ENCODE measurements at regions not wholly inside any gene's neighbourhood (a gene's known extent, or its start where the extent isn't known, plus 50 kb on each side); places are given as distances from the start of the nearest gene placed in this dataset.
A peak's percentile ranks its signal among the peaks of the same experiment; 100 is the strongest.
"Not testable (repeated sequence)": the region's sequence is repeated elsewhere in the genome, so short reads cannot be mapped to it uniquely, and the experiment has no call there.

DNA sequence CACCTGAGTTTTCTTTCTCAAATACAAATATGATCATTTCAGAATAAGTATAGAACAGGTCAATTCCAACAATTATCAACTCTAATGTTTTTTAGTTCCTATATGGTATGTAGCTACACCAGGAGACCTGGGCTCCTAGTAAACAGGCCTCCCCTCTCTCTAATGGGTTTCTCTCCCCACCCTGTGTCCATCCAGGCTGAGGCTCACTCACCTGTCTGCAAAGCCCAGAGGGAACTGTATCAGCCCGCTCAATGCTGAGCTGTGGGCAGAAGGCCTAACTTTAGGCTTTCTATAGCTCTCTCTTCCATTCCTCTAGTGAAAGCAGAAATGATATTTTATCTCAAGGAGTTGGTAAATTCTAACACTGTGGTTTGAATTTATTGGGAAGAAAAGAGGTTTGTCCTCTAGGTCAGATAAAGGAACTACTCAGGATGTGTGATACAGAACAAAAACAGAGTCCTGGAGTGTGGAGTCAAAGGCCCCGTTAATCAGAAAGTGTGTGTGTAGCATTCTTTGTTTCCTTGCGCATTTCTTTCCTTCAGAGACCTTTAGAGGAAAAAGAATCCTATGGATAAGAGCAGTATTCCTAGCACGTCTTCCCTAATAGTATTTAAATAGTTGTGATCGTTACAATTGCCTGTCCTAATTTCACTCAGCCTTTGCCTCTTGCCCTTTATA, 408.9 kb downstream of the PYDC2 start:
- no peak for DNase-seq

DNA sequence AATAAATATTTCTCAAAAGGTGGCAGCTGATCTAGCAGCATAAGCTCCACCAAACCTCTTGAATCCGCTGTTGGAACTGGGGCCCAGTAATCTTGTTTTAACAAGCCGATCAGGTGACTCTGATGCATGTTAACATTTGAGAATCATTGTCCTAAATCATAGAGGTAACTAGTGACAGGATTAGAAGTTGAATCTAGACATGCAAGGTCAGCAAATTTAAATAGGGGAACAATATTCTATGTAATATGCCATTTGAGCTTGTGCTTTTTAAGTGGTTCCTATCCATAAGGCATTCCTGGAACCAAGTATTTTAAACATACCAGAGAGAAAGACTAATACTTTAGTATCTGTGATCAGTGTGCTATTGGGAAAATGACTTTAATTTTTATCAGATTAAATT, 412.8 kb downstream of the PYDC2 start:
- DNase-seq: no peak

DNA sequence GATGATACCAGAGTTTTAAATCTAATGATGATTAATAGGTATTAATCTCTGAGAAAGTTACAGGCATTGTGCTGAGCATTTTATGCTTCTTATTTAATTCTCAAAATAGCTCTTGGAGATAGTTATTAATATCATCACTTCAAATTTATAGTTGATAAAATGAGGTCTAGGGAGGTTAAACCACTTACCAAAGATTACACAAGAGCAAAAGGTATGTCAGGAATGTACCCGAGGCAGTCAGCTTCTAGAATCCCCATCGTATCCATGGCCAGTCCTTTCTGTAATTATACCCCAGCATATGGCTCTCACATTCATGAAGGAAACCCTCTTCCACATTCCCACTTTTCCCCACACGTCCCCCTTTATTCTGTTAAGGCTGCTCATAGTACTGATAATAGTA, 421.3 kb downstream of the PYDC2 start:
- no peak for DNase-seq

DNA sequence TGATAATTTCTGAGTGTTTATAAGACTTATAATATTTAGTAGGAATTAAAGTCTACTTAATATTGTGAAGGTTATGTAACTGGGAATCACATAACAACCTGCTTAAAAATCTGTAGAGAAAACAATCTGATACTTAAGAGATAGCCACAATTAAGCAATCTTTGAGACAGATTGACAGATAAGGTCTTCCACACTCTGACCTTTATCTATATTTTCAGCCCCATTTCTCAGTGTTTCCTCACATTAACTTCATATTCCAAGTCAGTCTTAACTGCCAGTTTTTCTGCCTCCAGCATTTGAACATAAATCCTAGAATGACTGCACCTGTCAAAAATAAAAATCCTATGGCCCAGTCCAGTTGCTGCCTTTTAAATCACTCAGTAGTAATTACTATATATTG, 423.2 kb downstream of the PYDC2 start:
- no peak for DNase-seq

DNA sequence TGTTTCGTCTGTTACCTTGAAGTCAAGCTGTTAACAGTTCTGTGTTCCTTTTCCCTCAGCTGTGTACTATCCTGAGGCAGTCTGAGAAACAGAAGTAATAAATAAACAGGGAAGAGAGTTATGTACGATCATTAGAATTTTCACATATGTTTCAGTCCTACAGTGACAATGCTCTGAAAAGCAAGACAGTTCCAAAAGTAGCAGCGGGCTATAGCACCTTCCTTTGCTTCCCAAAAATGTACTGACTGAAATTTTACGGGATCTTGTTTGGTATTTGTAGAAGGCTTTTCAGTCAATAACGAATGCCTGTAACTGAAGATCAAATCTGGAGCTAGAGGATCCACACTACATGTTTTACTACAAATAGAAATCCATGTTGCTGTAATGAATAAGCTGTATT, 428.1 kb downstream of the PYDC2 start:
- no peak for DNase-seq

DNA sequence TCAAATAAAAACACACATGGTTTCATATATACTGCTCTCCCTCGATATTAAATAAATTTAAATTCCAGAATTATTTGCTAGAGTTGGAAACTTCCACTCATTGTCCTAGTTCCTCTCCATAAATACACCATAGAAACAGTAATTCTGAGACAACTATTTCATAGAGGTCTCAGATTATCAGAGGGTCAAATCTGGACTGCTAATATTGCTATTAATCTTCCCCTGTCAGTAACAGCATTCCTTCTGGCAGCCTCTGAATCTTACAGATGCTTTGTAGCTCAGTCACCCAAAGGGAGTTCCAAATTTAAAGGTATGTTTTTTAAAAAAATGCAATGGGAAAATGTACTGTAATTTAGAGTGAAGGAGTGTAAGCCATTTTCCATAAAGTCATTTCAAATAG, 428.8 kb downstream of the PYDC2 start:
- DNase-seq: no peak

DNA sequence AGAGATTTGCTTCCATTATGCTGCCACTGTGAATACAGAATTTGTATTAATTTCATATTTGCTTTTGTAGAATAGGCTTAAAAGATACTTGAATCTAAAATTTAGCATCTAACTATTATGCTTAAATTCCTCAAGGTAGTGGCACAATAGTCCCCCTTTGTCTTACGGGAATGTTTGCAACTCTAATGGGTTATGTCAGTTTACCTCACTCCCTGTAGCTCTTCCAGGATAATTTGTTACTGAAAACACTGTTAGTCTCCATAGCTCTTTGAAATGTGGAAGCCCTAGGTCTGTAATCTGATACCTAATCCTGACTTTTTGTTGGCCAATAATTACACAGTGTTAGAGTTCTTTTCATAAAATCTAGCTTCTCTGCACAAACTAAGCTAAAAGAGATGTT, 433.4 kb downstream of the PYDC2 start:
- DNase-seq: no peak

DNA sequence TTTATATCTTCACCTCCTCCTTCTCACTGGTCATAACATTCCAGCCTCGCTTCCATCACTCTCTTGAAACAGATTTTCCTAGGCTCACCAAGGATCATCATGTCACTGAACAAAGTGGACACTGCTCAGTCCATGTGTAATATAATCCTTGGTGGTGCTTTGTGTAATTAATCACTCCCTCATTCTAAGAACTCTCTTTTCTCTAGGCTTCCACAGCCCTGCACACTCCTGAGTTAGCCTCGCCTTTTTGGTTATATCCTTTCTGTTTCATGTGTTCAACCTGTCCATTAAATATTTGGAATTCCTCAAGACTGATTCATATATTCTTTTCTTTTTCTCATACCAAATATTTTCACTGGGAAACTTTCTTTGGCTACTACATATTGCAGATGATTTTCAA, 440.8 kb downstream of the PYDC2 start:
- no peak for DNase-seq

DNA sequence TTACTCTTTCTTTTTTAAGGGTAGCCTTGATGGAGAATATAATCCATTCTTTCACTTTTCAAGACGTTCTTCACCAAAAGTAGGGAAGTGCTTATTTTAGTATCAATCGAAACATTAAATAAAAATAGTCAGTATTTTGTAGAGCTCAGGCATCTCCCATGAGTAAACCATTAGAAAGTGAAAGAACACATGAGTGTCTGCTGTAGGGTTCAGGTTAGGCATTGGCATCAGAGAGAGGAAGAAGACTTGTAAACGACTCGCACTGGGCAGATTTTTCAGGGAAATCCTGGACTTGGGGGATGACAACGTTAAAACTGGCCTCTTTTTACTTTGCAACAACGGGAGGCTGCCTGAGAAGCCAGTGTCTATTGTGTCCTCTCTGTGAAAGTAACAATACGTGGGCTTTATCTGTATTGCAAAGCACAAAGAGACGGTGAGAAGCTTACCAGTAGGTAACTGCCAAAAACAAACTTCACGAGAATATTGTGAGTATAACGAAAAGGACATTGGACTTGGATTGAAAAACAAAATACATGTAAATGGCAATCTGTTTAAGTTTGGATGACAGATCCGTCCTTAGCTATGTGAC, 451.7 kb downstream of the PYDC2 start:
- DNase-seq: no peak

DNA sequence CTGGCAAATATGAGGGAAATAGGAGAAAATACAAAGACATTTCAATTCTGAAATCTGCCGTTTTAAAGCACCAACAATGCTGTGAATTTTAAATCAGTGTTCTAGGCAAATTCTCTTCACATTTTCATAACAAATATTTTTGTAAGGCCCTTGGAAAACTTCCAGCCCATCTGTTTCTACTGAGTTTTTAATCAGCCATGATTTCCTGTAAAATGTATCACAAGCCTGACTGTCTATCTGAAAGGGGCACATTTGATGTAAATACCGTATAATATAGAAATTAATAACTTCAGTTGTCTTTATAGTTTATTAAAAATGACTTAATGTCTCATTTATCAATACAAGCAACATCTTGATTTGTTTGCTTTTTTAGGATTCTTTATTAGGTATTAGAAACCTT, 454.7 kb downstream of the PYDC2 start:
- no peak for DNase-seq

DNA sequence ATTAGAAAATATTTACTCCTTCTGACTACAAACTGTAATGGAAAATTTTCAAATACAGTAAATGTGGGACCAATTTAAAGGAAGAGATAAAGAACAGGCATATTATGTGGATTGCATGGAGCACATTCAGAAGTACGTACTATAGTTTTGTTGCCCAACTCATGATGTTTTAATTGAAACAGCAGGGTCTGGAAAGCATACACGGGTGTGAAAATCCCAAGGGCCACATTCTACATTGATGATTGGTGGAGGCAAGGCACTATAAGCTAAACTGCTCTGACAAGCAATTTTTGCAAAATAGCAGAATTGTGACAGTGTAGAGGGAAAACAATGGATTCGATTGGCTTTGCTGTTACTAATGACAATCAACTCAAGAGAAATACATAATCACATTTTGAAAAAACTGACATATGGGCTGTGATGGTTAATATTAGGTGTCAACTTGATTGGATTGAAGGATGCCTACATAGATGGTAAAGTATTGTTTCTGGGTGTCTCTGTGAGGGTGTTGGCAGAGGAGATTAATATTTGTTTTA, 458.6 kb downstream of the PYDC2 start:
- DNase-seq: no peak

DNA sequence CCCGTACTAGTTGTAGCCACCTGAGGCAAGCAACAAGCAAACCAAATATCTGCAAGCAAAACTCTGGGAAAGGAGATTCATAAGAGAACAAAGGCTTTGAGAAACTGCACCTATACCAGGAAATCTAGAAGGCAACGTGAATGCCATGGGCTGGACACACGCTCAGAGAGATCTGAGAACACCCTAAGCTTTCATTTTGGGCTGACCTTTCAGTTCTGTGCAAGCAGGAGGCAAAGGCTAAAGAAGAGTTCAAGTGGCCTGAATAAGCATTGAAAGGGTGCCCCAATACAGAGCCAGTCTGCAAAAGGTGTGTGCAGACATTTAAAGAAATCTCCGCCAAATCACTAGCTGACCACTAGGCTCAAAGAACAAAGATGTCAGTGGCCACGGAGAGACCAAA, 461.6 kb downstream of the PYDC2 start:
- no peak for DNase-seq

DNA sequence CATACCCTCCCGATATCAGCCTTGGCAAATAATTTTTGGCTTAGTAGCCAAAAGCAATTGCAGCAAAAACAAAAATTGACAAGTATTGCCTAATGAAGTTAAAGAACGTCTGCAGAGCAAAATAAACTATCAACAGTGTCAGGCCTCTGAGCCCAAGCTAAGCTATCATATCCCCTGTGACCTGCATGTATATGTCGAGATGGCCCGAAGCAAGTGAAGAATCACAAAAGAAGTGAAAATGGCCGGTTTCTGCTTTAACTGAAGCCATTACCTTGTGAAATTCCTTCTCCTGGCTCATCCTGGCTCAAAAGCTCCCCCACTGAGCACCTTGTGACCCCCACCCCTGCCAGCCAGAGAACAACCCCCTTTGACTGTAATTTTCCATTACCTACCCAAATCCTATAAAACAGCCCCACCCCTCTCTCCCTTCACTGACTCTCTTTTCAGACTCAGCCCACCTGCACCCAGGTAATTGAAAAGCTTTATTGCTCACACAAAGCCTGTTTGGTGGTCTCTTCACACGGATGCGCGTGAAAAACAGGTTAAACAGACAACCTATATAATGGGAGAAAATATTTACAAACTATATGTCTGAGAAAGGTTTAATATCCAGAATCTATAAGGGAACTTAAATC, 466.3 kb downstream of the PYDC2 start:
- DNase-seq: not testable (repeated sequence)

DNA sequence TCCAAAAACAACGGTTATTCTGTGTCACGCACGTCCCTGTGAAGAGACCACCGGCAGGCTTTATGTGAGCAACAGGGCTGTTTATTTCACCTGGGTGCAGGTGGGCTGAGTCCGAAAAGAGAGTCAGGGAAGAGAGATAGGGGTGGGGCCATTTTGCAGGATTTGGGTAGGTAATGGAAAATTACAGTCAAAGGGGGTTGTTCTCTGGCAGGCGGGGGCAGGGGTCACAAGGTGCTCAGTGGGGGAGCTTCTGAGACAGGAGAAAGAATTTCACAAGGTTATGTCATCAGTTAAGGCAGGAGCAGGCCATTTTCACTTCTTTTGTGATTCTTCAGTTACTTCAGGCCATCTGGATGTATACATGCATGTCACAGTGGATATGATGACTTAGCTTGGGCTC, 467.0 kb downstream of the PYDC2 start:
- DNase-seq: not testable (repeated sequence)

DNA sequence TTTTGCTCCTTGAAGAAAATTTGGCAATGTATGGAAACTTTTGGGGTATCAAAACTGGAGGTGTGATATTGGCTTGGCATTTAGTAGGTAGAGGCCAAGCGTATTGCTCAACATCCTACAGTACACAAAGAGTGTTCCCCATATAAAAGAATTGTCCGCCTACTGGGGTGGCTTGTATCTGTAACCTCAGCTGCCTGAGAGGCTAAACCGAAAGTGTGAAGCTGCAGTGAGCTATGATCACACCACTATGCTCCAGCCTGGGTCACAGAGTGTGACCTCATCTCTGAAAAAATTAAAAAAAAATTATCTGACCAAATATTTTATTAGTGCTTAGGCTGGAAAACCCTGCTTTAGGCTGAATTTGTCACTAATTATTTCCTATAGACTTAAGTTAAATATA, 483.9 kb downstream of the PYDC2 start:
- no peak for DNase-seq

DNA sequence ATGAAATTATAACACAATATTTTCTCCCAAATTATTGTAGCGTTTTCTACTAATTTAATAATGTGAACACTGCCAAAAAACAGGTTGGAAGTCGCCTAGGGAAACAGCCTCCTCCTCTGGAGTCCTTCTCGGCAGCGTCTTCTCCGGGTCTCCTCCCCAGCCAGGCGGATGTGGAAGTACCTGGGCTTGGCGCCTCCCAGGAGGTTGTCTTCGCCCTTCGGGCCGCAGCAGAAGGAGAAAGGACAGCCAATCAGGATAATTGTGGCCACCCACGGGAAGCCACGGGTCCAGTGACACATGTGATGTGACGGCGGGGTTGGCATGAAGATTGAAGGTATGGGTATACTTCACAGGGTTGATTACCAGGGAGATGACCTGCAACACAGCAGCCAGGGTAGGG, 491.2 kb downstream of the PYDC2 start:
- DNase-seq: no peak

DNA sequence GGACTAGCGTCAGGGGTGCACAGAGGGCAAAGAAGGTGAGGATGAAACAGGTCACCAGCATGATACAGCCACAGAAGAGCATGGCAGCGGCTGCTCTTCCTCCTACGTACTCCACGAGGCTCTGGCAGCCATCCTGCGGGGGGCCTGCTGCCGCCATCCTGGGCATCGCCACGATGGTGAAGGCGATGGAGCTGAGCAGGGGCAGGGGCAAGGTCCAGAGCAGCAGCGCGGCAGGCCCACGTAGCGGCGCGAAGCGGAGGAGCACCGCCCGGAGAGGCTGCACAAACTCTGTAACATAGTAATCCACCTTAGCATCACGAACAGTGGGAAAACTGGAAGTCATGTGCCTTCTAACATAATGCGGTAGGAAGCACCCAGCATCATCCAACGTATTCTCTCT, 491.6 kb downstream of the PYDC2 start:
- DNase-seq: no peak

DNA sequence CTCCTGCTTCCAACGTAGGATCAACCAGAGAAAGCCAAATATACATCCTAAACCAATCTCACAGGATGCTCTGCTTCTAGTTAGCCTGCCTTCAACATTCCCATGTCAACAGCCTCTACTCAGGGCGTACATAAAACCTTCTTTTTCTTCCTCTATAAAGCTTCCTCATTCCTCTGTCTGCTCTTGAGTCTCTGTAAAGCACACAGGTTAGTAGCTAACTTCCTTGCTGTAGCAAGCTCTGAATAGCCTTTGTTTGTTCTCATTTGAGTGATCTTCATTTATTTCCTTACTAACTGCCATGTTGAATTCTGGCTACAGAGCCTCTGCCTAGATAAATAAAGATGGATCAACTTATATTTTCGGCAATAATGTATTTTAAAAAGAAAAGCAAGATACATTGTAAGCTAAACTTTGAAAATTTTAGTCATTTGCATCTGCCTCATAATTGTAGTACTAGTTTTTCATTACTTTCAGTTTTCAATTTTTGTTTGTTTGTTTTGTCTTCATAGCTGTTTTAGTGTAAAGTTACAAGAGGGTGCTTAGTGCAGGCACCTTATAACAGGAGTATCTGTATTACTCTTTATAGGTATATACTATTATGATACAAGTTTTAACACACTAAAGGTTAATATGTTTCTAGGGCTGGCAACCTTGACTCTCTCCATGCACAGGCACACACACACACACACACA, 498.2 kb downstream of the PYDC2 start:
- no peak for DNase-seq

DNA sequence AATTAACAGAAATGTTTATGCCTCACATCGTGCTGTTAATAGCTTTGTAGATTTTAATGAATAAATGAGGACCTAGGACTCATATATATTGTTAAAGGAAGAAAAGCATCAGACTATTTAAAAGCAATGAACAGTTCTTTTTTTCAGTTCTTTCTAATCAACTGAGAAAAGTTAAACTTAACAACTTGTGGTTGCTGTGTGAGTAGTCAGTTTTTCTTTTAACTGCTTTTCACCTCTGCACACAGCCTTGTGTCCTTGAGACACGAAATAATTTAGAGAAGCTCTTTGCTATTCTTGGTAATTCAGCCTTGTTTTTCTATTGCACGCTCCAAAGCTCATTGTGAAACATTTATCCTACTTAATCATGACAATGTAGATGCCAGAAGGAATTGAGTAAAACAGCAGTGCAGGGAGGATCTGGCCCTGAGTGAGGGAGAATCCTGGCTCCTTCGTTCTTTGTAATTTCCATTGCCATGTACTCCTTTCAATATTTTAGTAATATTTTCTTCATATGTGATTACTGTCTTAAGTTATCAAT, 499.0 kb downstream of the PYDC2 start:
- DNase-seq: peak; percentile 10

DNA sequence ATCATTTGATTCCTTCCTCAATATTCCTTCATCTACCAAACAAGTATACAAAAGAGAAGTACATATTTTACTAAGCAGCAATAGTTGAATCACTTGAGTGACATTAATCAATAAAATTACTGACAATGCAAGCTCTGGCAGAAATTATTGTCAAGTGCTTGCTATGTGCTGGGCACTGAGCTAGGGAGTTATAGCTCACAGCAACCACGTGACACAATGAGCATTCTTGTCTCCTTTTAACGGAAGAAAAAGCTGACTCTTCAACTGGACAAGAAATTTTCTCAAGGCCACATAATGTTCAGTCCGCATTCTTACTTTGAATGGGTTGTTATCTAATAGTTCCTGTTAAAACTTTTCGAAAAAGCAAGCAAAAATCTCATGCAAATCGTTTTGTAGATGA, 500.1 kb downstream of the PYDC2 start:
- no peak for DNase-seq

DNA sequence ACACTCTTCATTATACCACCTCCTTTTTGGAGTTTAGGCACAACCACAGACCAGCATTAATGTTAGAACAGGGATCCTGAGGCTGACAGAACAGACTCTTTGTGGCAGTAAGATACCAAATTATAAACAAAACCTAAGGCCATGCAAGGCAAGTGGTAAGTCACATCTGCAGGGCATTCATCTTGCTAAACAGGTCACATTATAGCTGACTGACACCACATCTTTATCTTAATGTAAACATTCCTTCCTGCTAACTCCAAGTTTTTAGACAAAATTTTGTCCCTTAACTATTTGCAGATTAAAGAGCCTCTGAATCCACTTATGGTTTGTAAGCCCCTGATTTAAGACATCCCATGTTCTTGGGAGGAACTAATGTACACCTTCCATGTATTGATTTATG, 500.6 kb downstream of the PYDC2 start:
- no peak for DNase-seq

DNA sequence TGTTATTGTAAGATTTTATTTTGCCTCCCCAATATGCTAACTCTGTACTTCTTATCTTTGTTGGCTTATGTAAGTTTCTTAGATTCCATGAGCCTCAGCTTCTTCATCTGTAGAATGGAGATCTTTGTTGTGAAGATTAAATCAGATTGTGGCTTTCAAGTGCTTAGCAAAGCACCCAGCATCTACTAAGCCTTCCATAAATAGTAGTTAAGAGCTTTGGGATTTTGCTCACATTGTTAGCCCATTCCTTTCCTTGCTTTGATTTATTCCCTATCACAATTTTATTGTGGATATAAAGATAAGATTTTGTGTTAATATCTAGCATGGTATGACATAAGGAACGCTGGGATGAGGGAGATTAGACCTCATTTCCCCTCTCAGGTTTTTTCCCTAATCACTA, 501.4 kb downstream of the PYDC2 start:
- DNase-seq: no peak

DNA sequence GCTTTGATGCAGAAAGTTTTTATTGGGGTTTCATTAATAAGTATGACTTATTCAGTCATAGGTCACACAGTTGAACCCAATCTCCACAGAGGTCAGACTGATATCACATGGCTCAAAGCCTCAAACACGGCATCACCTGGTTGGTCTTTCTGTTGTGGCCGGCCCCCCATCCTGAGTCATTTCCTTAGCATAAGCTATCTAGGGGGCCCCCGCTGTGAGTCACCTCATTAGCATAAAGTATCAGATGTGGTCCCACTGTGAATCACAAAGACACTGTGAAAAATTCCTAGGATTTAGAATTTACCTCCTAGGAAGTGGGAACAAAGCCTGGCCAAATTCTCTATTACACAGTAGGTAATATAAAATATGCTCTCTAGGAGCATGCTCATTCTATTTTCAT, 502.2 kb downstream of the PYDC2 start:
- DNase-seq: no peak
